Esophagus squamous epithelium (tissue), 5 donors: ENCODE measurements at regions not wholly inside any gene's neighbourhood (a gene's known extent, or its start where the extent isn't known, plus 50 kb on each side); places are given as distances from the start of the nearest gene placed in this dataset.

Source experiments
- DNase-seq: peaks from one replicate; lab custom pipeline; 2025; lab: John Stamatoyannopoulos, UW
- H3K27ac ChIP-seq, 4 donors: fragments of 200-600 bp; sonication (generic); one replicate each; pipeline ENCODE4 v1.5.1; 2016 to 2019; ENCODE audit warnings: mild to moderate bottlenecking in 1 of 4
- H3K27me3 ChIP-seq, 4 donors: fragments of 200-600 bp; sonication (generic); 1 replicate in 3 of 4; 2 replicates in 1 of 4; pipeline versions ENCODE4 v1.5.1 to v1.6.0; 2017 to 2021; ENCODE audit warnings: antibody characterized with exemption in 1 of 4
- H3K36me3 ChIP-seq, 3 donors: fragments of 200-600 bp; sonication (generic); one replicate each; pipeline ENCODE4 v1.5.1; 2016 to 2019
- H3K4me1 ChIP-seq, 3 donors: fragments of 200-600 bp; sonication (generic); one replicate each; pipeline ENCODE4 v1.5.1; 2017 to 2019
- H3K4me3 ChIP-seq, 4 donors: fragments of 200-600 bp; sonication (generic); 1 replicate in 3 of 4; 2 replicates in 1 of 4; pipeline ENCODE4 v1.5.1; 2016 to 2019; ENCODE audit warnings: mild to moderate bottlenecking in 2 of 4, moderate library complexity in 1 of 4
- H3K9me3 ChIP-seq, 3 donors: fragments of 200-600 bp; sonication (generic); one replicate each; pipeline ENCODE4 v1.5.1; 2016 to 2019
- POLR2A ChIP-seq, 4 donors: fragments of 450-650 bp; IDR thresholded peaks; one replicate each; pipeline ENCODE4 v1.6.1; 2017; ENCODE audit warnings: antibody characterized with exemption in 4 of 4, mild to moderate bottlenecking in 4 of 4, moderate library complexity in 3 of 4
- WGBS, 2 donors: methylation state at CpG; one replicate each; pipeline ENCODE4 v1.1.5; 2018; 5-methylcytosine and 5-hydroxymethylcytosine counted together
- intact Hi-C: fragments of 100-400 bp; cut with DNase I; formaldehyde crosslinking; loops from one replicate; pipeline ENCODE4 v1.15.0; 2022
- TF ChIP-seq, protein P1 (sequence below), 6 experiments: fragments of 450-650 bp in 4 of 6; fragments of 200-600 bp in 2 of 6; sonication (generic) in 2 of 6; IDR thresholded peaks; one replicate each; pipeline ENCODE4 v1.5.1; 2016 to 2019; ENCODE audit warnings: antibody characterized with exemption in 6 of 6, mild to moderate bottlenecking in 4 of 6, moderate library complexity in 4 of 6
- donor health status: DM: yes; HTN: yes; CAD: no.

DNA sequence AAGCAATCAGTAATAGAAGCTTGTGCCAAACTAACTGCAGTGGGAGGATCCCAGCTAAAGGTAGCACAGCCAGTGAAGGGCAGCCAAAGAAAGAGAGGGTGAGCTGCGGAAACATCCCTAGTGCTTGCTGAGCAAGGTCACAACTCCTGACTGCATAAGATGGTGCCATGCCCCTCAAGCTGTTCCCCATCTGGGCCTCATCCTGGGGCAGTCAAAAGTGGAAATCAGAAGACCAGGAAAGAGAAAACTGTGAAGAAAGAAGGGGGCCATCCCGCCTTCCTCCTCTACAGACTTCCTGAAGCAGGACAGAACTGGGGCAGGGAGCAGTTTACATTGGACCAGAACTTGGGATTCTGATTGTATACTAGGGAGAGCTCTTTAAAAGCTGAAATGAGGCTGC, 159.2 kb downstream of the TNFSF13B start:
- 69 to 72% methylated on average over 2 of the region's 2 CpGs for WGBS, 2 donors
- intact Hi-C loops: no loop called here
- Histone ChIP-seq H3K27ac (no peak overlapping the region), H3K36me3 (no peaks in the 10 kb centered on the region), H3K4me3 (no peak overlapping the region), H3K4me1 (no peaks in the 10 kb centered on the region), H3K27me3 (no peaks in the 10 kb centered on the region), H3K9me3 (no peaks in the 10 kb centered on the region)
- no peak for DNase-seq
- TF ChIP-seq POLR2A (IDR thresholded peaks at IDR 0.05): no peak
- TF ChIP-seq, protein P1, sequence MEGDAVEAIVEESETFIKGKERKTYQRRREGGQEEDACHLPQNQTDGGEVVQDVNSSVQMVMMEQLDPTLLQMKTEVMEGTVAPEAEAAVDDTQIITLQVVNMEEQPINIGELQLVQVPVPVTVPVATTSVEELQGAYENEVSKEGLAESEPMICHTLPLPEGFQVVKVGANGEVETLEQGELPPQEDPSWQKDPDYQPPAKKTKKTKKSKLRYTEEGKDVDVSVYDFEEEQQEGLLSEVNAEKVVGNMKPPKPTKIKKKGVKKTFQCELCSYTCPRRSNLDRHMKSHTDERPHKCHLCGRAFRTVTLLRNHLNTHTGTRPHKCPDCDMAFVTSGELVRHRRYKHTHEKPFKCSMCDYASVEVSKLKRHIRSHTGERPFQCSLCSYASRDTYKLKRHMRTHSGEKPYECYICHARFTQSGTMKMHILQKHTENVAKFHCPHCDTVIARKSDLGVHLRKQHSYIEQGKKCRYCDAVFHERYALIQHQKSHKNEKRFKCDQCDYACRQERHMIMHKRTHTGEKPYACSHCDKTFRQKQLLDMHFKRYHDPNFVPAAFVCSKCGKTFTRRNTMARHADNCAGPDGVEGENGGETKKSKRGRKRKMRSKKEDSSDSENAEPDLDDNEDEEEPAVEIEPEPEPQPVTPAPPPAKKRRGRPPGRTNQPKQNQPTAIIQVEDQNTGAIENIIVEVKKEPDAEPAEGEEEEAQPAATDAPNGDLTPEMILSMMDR (IDR thresholded peaks at IDR 0.05): no peak

DNA sequence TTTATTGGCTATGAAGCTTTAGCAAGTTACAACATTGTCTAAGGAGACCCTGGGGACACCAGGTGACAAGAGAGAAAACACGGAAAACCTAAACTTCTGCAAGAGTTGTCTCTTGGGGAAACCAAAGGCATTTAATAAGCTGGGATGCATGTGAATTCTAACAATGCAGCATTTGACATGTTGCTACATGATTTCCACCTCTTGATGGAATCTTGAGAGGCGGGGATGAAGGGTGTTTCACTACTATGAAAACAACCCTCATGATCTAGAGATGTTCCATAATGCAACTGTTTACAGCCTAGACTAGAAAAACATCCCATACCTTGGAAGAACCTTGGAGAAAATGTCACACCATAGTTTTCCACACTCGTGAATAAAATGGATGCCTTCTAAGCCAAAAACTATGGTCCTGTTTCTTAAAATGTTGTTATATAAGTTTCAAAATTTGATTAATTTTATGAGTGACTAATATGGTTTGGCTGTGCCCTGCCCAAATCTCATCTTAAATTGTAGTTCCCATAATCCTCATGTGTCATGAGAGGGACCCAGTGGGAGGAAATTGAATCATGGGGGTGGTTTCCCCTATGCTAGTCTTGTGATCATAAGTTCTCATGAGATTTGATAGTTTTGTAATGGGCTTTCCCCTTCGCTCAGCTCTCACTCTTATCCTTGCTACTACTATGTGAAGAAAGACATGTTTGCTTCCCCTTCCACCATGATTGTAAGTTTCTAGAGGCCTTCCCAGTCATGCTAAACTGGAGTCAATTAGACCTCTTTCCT, 164.6 kb downstream of the TNFSF13B start:
- no peaks in the 10 kb centered on the region for H3K36me3 ChIP-seq
- H3K27me3 ChIP-seq: no peaks in the 10 kb centered on the region
- H3K4me3 ChIP-seq: no peak overlapping the region
- 65 to 68% methylated on average over 4 of the region's 4 CpGs for WGBS, 2 donors
- intact Hi-C loops: no loop called here
- no peaks in the 10 kb centered on the region for H3K9me3 ChIP-seq
- no peak for TF ChIP-seq POLR2A (IDR thresholded peaks at IDR 0.05)
- TF ChIP-seq, protein P1 (IDR thresholded peaks at IDR 0.05): no peak
- H3K4me1 ChIP-seq: no peaks in the 10 kb centered on the region
- DNase-seq: no peak
- H3K27ac ChIP-seq: no peak overlapping the region

DNA sequence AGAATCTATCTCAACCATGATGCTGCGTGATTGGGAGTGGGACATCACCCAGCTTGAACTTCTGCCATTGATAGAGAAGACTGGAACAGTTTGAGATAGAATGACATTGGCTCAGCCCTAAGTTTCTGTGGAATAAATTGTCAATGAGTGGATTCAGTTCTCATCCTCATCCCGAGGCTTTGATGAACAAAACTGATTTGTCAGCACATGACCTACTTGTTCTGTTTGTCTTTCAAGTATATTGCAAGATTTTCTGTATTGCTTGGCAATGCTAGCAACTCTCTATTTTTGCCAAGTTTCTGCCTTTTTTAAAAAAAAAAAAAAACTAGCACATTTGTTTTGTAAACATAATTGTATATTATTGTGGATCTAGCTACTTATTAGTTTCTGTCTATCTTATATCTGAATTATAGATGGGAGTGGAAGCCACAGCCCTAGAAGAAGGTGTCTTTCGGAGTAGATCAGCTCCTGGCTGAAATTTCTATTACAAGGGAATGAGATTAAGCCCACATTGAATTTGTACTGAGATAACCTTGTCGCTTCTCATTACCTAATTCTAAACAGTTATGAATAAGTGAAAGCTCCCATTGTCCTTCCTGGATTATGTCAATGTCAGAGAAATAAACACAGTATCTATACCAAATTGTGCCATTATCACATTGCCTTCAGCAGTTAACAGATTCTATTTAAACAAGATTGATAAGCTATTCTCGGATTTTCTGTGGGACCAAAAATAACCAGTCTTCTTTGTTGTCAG, 166.1 kb downstream of the TNFSF13B start:
- WGBS, 2 donors: 46 to 47% methylated on average over 5 of the region's 5 CpGs
- no peak overlapping the region for H3K27ac ChIP-seq
- TF ChIP-seq, protein P1 (IDR thresholded peaks at IDR 0.05): no peak
- TF ChIP-seq POLR2A (IDR thresholded peaks at IDR 0.05): no peak
- H3K27me3 ChIP-seq: no peaks in the 10 kb centered on the region
- no peaks in the 10 kb centered on the region for H3K4me1 ChIP-seq
- DNase-seq: no peak
- H3K36me3 ChIP-seq: no peaks in the 10 kb centered on the region
- H3K9me3 ChIP-seq: no peaks in the 10 kb centered on the region
- intact Hi-C loops: no loop called here
- no peak overlapping the region for H3K4me3 ChIP-seq

DNA sequence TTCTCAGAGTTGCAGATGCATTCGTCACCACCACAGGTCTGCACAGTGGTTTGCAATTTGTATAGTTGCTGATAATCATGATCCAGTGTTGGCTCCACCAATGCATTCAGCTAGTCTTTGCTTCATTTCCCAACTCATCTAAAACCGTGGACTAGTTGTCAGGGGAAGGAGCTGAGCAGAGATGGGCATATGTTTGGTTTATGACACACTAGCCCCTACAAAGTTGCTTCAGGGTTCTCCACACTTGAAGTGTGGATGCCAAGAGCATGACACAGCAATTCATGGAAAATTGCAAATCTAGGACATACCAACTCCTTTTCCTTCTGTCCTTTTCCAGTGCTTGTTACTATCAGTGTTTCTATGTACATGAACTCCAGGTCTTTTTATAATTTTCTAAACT, 168.0 kb downstream of the TNFSF13B start:
- H3K27ac ChIP-seq: no peak overlapping the region
- intact Hi-C loops: no loop called here
- H3K27me3 ChIP-seq: no peaks in the 10 kb centered on the region
- 41 to 42% methylated on average over 2 of the region's 2 CpGs for WGBS, 2 donors
- TF ChIP-seq POLR2A (IDR thresholded peaks at IDR 0.05): no peak
- TF ChIP-seq, protein P1 (IDR thresholded peaks at IDR 0.05): no peak
- DNase-seq: no peak
- H3K4me1 ChIP-seq: no peaks in the 10 kb centered on the region
- H3K4me3 ChIP-seq: no peak overlapping the region
- no peaks in the 10 kb centered on the region for H3K9me3 ChIP-seq
- H3K36me3 ChIP-seq: no peaks in the 10 kb centered on the region

DNA sequence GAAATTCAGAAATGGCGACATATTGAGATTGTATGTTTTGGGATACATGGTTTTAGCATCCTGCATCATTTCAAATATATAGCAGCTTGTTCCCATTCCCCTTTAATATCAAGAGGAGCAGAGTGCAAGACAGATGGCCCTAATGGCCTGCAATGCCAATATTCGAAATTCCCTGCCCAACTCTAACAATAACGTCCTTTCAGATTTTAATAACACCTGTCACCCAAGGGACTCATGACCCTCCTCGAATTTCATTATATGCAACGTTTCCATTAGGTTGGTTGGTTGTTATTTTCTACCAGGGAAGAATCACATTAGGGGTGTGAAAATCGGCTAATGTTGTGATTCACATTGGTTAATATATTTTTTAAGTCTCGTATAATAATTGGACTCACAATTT, 170.0 kb downstream of the TNFSF13B start:
- H3K4me3 ChIP-seq: no peak overlapping the region
- 60 to 69% methylated on average over 7 of the region's 7 CpGs for WGBS, 2 donors
- no peaks in the 10 kb centered on the region for H3K4me1 ChIP-seq
- no peaks in the 10 kb centered on the region for H3K9me3 ChIP-seq
- H3K27ac ChIP-seq: no peak overlapping the region
- TF ChIP-seq POLR2A (IDR thresholded peaks at IDR 0.05): no peak
- TF ChIP-seq, protein P1 (IDR thresholded peaks at IDR 0.05): no peak
- intact Hi-C loops: no loop called here
- no peaks in the 10 kb centered on the region for H3K27me3 ChIP-seq
- H3K36me3 ChIP-seq: no peaks in the 10 kb centered on the region
- DNase-seq: no peak
